ENCODE measurements at regions not wholly inside any gene's neighbourhood (a gene's known extent, or its start where the extent isn't known, plus 50 kb on each side); places are given as distances from the start of the nearest gene placed in this dataset.

DNA sequence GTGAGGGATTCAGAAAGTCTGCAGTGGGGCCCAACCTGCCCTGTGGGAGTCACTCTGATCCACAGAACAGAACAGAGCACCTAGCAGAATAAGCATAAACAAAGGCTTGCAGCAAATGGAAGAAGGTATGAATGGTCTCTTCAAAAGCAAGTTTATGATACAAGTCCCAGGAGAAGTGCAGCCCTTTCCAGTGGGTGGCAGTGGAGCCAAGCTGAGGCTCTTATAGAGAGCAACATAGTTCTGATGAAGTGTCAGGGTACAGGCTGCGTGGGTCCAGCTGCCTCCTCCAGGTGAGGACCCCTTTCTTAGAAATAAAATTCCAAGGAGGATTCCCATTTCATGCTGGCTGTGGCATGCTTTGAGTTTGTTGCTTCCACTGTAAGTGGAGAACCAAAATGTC lies 88.8 kb upstream of the PAK3 start:
- ChIA-PET CTCF (no interaction called here), POLR2A (ENCODE audit: unreplicated experiment) (no interaction called here)
- BruUV-seq (replicated peaks), result no TSS peak
- TF ChIP-seq CTCF (conservative IDR thresholded peaks at IDR 0.05) (no peak), EZH2 (IDR thresholded peaks at IDR 0.05; ENCODE audit: low read depth) (no peak)
- H3K4me3 ChIP-seq, result no peak overlapping the region
- no peaks in the 10 kb centered on the region for H3K4me1 ChIP-seq (replicated peaks; ENCODE audit: insufficient read depth)
- H4K20me1 ChIP-seq (ENCODE audit: insufficient read depth), result no peaks in the 10 kb centered on the region
- no peaks in the 10 kb centered on the region for H3K79me2 ChIP-seq (ENCODE audit: low read depth)
- H3K27ac ChIP-seq, result no peak overlapping the region
- intact Hi-C loops (cut with micrococcal nuclease; ENCODE audit: unreplicated experiment), result no loop called here
- no peak overlapping the region for H3K4me2 ChIP-seq
- 0 out of 2 replicates have a peak, but pooled peaks cover 3% of the 10 kb centered on the region for H3K27me3 ChIP-seq (ENCODE audit: insufficient read depth, low read depth)
- DNase-seq, result no peak
- H2AFZ ChIP-seq, result no peak overlapping the region
- H3F3A ChIP-seq (ENCODE audit: insufficient read depth, low read depth), result no peaks in the 10 kb centered on the region
- no peaks in the 10 kb centered on the region for H3K36me3 ChIP-seq (ENCODE audit: low read depth)
- no peaks in the 10 kb centered on the region for H3K9me3 ChIP-seq (ENCODE audit: insufficient read depth, low read depth)
- H3K9me2 ChIP-seq (ENCODE audit: insufficient read depth), result no peaks in the 10 kb centered on the region

DNA sequence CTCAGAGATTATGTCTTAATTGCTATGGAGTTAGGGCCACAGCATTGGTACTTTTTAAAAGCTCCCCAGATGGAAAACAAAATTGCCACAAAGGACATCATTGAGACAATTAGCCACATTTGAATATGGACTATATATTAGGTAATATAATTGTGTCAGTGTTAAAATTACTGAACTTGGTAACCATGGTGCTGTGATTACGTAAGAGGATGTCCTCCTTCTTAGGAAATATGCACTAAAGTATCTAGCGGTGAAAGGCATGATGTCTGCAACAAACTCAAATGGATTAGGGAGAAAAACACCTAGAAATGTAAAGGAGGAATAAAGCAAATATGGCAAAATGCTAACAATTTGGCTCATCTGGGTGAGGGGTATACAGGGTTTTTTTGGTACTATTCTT lies 89.9 kb upstream of the PAK3 start:
- CTCF ChIA-PET, result no interaction called here
- DNase-seq, result no peak
- H3K4me2 ChIP-seq, result no peak overlapping the region

DNA sequence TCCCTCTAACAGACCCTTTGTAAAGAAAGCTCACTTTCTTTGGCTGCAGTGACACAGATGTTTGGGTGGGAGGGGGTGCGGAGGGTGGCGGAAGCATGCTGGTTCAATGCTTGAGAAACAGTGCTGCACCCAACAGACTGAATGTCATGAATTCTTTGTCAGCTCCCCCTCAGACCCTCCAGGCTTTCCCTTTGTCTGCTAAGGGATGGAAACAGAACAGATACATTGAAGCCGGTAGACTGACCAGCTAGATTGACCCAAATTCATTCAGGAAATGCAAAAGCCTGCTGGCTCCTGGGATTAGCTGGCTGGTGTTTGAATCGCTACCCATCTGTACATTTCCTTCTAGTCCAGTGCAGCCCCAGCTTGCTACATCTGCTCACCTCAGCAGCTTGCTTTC lies 90.8 kb upstream of the PAK3 start:
- no TSS peak for BruUV-seq (replicated peaks)
- Histone ChIP-seq H3K27me3 (ENCODE audit: insufficient read depth, low read depth) (0 out of 2 replicates have a peak, but pooled peaks cover 3% of the 10 kb centered on the region), H2AFZ (no peak overlapping the region), H3K27ac (no peak overlapping the region), H3K79me2 (ENCODE audit: low read depth) (no peaks in the 10 kb centered on the region), H4K20me1 (ENCODE audit: insufficient read depth) (no peaks in the 10 kb centered on the region), H3K9me2 (ENCODE audit: insufficient read depth) (no peaks in the 10 kb centered on the region), H3K4me1 (replicated peaks; ENCODE audit: insufficient read depth) (no peaks in the 10 kb centered on the region), H3K4me2 (no peak overlapping the region), H3K9me3 (ENCODE audit: insufficient read depth, low read depth) (no peaks in the 10 kb centered on the region), H3K36me3 (ENCODE audit: low read depth) (no peaks in the 10 kb centered on the region), H3F3A (ENCODE audit: insufficient read depth, low read depth) (no peaks in the 10 kb centered on the region), H3K4me3 (no peak overlapping the region)
- no peak for DNase-seq
- intact Hi-C loops (cut with micrococcal nuclease; ENCODE audit: unreplicated experiment), result no loop called here
- TF ChIP-seq CTCF (conservative IDR thresholded peaks at IDR 0.05) (no peak), EZH2 (IDR thresholded peaks at IDR 0.05; ENCODE audit: low read depth) (no peak)
- ChIA-PET CTCF (no interaction called here), POLR2A (ENCODE audit: unreplicated experiment) (no interaction called here)

More for the DNA sequence above, 89.9 kb upstream of the PAK3 start:
- Histone ChIP-seq H4K20me1 (ENCODE audit: insufficient read depth) (no peaks in the 10 kb centered on the region), H3K9me3 (ENCODE audit: insufficient read depth, low read depth) (no peaks in the 10 kb centered on the region), H3K4me1 (replicated peaks; ENCODE audit: insufficient read depth) (no peaks in the 10 kb centered on the region), H3K36me3 (ENCODE audit: low read depth) (no peaks in the 10 kb centered on the region), H3K9me2 (ENCODE audit: insufficient read depth) (no peaks in the 10 kb centered on the region), H3F3A (ENCODE audit: insufficient read depth, low read depth) (no peaks in the 10 kb centered on the region), H3K27me3 (ENCODE audit: insufficient read depth, low read depth) (0 out of 2 replicates have a peak, but pooled peaks cover 3% of the 10 kb centered on the region), H3K4me3 (no peak overlapping the region), H3K79me2 (ENCODE audit: low read depth) (no peaks in the 10 kb centered on the region), H2AFZ (no peak overlapping the region), H3K27ac (no peak overlapping the region)
- POLR2A ChIA-PET (ENCODE audit: unreplicated experiment), result no interaction called here
- TF ChIP-seq EZH2 (IDR thresholded peaks at IDR 0.05; ENCODE audit: low read depth) (no peak), CTCF (conservative IDR thresholded peaks at IDR 0.05) (no peak)
- intact Hi-C loops (cut with micrococcal nuclease; ENCODE audit: unreplicated experiment), result no loop called here
- no TSS peak for BruUV-seq (replicated peaks)

All from PC-9 (cell line).